ENCODE measurements at regions not wholly inside any gene's neighbourhood (a gene's known extent, or its start where the extent isn't known, plus 50 kb on each side); places are given as distances from the start of the nearest gene placed in this dataset.

DNA sequence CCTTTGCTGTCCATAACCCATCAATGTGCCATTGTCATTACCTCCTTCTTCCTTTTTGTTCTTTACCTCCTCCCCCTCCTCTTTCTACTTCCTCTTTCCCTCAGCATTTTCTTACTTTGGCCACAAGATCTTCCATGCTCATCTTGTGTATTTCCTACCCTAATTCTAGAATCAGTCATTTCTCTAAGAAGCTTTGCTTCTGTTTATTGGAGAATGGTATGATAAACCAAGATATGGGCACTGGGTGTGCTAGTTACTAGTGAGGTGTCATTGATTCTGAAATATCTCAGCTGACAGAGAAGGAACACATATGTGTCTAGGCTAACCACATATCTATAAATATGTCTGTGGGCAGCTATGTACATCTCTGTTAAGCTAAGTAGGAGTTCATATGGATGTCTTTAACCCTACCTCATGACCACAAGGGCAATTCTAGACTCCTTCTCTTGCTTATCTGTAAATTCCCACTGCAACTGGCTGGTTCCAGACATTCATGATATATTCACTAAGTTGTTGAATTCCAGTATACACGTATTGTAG, 2051.3 kb upstream of the CDH9 start:
- TF ChIP-seq, protein P1, sequence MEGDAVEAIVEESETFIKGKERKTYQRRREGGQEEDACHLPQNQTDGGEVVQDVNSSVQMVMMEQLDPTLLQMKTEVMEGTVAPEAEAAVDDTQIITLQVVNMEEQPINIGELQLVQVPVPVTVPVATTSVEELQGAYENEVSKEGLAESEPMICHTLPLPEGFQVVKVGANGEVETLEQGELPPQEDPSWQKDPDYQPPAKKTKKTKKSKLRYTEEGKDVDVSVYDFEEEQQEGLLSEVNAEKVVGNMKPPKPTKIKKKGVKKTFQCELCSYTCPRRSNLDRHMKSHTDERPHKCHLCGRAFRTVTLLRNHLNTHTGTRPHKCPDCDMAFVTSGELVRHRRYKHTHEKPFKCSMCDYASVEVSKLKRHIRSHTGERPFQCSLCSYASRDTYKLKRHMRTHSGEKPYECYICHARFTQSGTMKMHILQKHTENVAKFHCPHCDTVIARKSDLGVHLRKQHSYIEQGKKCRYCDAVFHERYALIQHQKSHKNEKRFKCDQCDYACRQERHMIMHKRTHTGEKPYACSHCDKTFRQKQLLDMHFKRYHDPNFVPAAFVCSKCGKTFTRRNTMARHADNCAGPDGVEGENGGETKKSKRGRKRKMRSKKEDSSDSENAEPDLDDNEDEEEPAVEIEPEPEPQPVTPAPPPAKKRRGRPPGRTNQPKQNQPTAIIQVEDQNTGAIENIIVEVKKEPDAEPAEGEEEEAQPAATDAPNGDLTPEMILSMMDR (IDR thresholded peaks at IDR 0.05; ENCODE audit: insufficient read depth, low read length): no peak
- no peak for DNase-seq (ENCODE audit: low read depth)
- H3K4me3 ChIP-seq (ENCODE audit: low read depth, low read length): no peak overlapping the region

DNA sequence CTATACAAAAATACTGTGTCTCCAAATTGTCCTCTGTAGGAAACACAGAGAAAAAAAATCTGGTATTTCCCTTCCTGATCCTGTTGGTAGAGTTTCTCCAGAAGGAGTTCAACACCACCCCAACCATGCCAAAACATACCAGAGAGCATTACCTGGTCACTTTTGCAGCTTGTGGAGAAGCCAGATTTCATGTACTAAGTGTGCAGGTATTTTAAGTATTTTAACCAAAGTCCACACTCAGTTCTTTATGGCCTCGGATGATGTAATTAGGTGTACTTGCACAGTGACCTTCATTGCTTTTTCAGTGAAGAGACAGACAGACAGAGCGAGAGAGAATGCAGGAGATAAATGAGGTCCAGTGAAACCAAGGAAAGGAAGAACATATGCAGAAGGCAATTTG, 2046.8 kb upstream of the CDH9 start:
- H3K4me3 ChIP-seq (ENCODE audit: low read depth, low read length): no peak overlapping the region
- DNase-seq (ENCODE audit: low read depth): no peak
- TF ChIP-seq, protein P1 (IDR thresholded peaks at IDR 0.05; ENCODE audit: insufficient read depth, low read length): no peak

DNA sequence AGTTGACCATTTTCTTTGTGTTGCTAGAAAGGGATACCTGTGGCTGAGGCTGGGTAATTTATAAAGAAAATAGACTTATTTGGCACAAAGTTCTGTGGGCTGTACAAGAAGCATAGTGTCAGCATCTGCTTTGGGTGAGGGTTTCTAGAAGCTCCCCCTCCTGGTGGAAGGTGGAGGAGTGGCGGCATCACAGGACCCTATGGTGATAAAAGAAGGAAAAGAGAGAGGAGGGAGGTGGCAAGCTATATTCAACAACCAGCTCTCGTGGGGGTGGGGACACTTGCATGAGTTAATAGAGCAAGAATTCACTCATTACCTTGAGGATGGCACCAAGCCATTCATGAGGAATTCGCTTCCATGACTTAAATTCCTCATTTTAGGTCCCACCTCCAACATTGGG, 2041.4 kb upstream of the CDH9 start:
- H3K4me3 ChIP-seq (ENCODE audit: low read depth, low read length): no peak overlapping the region
- TF ChIP-seq, protein P1 (IDR thresholded peaks at IDR 0.05; ENCODE audit: insufficient read depth, low read length): no peak
- no peak for DNase-seq (ENCODE audit: low read depth)

DNA sequence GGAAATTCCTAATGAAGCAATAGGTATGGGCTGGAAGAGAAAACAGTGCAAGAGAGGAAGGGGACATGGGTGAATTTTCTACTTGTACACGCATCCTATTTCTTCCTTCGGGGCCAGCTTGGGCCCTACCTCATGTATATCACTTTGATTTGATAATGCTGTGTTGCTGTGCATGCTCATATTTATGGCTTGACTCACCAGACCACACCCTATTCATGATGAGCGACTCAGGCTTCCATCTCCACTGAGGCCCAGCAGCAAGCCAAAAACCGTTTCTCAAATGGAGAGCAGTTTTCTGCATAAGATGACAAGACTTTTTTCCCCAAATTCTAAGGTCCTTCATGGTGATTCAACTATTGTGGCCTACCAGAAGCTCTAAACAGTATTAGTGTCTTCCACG, 2039.1 kb upstream of the CDH9 start:
- TF ChIP-seq, protein P1 (IDR thresholded peaks at IDR 0.05; ENCODE audit: insufficient read depth, low read length): no peak
- no peak for DNase-seq (ENCODE audit: low read depth)
- H3K4me3 ChIP-seq (ENCODE audit: low read depth, low read length): no peak overlapping the region

DNA sequence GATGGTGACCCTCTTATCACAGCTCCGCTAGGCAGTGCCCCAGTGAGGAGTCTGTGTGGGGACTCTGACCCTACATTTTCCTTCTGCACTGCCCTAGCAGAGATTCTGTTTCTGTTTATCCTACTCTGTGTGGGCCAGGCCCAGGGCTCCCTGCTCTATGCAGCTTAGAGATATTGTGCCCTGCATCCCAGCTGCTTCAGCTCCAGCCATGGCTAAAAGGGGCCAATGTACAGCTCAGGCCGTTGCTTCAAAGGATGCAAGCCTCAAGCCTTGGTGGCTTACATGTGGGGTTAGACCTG, 2030.7 kb upstream of the CDH9 start:
- H3K4me3 ChIP-seq (ENCODE audit: low read depth, low read length): no peak overlapping the region
- no peak for DNase-seq (ENCODE audit: low read depth)

DNA sequence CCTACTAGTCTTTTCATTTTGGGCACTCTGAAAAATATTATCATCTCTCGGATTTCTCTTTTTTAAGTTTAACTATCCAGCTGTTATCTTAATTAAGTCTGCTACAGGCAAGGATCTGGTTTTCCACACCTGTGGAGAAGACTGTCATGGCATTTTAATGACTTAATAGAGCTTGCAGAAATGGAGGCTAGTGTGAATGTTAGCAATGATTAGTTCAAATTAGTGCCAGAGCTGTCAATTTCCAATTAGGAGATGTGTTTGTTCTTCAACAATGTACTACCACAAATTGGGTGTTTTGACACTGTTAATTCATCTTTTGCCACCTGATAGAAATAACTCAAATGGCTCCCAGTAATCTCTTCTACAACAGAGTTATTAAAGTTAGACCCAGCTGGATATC, 2023.0 kb upstream of the CDH9 start:
- H3K4me3 ChIP-seq (ENCODE audit: low read depth, low read length): no peak overlapping the region
- TF ChIP-seq, protein P1 (IDR thresholded peaks at IDR 0.05; ENCODE audit: insufficient read depth, low read length): no peak
- no peak for DNase-seq (ENCODE audit: low read depth)

More for the DNA sequence above, 2030.7 kb upstream of the CDH9 start:
- TF ChIP-seq, protein P1 (IDR thresholded peaks at IDR 0.05; ENCODE audit: insufficient read depth, low read length): no peak

DNA sequence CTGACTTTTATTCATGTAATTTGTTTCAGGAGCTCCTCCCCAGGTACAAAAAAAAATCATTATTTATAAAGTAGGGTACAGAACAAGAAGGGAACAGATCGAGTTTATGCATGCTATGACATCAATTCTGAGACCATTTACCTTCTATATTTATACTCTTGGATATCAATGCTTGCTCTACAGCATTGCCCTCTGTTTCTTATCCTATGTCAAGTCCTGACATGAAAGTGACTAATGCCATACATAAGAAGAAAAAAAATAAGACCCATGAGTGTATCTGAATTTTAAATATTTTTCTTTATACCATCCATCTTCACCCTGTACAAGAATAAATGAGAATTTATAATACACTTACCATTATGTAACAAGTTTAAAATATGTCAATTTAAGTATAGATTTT, 2016.3 kb upstream of the CDH9 start:
- DNase-seq (ENCODE audit: low read depth): no peak
- no peak overlapping the region for H3K4me3 ChIP-seq (ENCODE audit: low read depth, low read length)
- TF ChIP-seq, protein P1 (IDR thresholded peaks at IDR 0.05; ENCODE audit: insufficient read depth, low read length): no peak
